GM12878 (cell line): ENCODE measurements at regions not wholly inside any gene's neighbourhood (a gene's known extent, or its start where the extent isn't known, plus 50 kb on each side); places are given as distances from the start of the nearest gene placed in this dataset.

ENCODE experiments used
- ATAC-seq: fragments of 200-7000 bp; cut with Tn5 transposase; 3 replicates; pipeline ENCODE4 v1.9.1; 2020; ENCODE audit warnings: mild to moderate bottlenecking, moderate library complexity
- BruUV-seq: library from RNA; stranded (reverse); fragments of 400-500 nt; replicated peaks from 2 replicates; lab custom pipeline; 2021; lab: Mats Ljungman, UMichigan
- CTCF ChIA-PET: fragments of 300-600 bp; sonication (Branson Sonifier 250); formaldehyde crosslinking; extraction: SDS; loops from one replicate; lab custom pipeline; 2021; ENCODE audit warnings: inconsistent platforms; lab: Yijun Ruan, JAX
- POLR2A ChIA-PET: fragments of 350-600 bp; formaldehyde crosslinking; extraction: SDS; loops from one replicate; lab custom pipeline; 2021; ENCODE audit warnings: inconsistent platforms; lab: Charles Lee
- RAD21 ChIA-PET: fragments of 300-600 bp; sonication (Branson Sonifier 250); formaldehyde crosslinking; loops from one replicate; lab custom pipeline; 2023; ENCODE audit warnings: antibody characterized with exemption; ENCODE audit not compliant: unreplicated experiment; lab: Charles Lee
- SMC1A ChIA-PET: fragments of 300-600 bp; sonication (Branson Sonifier 250); formaldehyde crosslinking; loops from one replicate; lab custom pipeline; 2023; ENCODE audit not compliant: unreplicated experiment, uncharacterized antibody; lab: Charles Lee
- DNase-seq: peaks from one replicate; pipeline ENCODE4 v3.0.0-alpha.2; 2011; ENCODE audit warnings: low read depth, low spot score
- FAIRE-seq: peaks from 3 replicates; lab custom pipeline; 2011; peaks lifted over from hg19 to GRCh38; lab: Jason Lieb, UNC
- H2AFZ ChIP-seq: 2 replicates; pipeline ENCODE4 v1.6.0; 2011; ENCODE audit warnings: low read depth, low read length, control low read depth; ENCODE audit not compliant: control insufficient read depth
- H3K27ac ChIP-seq: 2 replicates; pipeline ENCODE4 v1.5.1; 2011; ENCODE audit warnings: control low read depth; ENCODE audit not compliant: control insufficient read depth, insufficient read depth
- H3K27me3 ChIP-seq, 2 experiments: replicated peaks in 1 of 2; 2 replicates each; pipeline versions ENCODE4 v1.6.0 to v1.6.1; 2011; ENCODE audit warnings: low read length in 1 of 2; ENCODE audit not compliant: control insufficient read depth in 2 of 2, insufficient read depth in 2 of 2
- H3K36me3 ChIP-seq, 2 experiments: 2 replicates each; pipeline ENCODE4 v1.5.1; 2011; ENCODE audit warnings: low read length in 1 of 2; ENCODE audit not compliant: control insufficient read depth in 2 of 2, insufficient read depth in 2 of 2
- H3K4me1 ChIP-seq: 2 replicates; pipeline ENCODE4 v1.6.1; 2011; ENCODE audit warnings: mild to moderate bottlenecking, low read length, moderate library complexity, mixed read lengths; ENCODE audit not compliant: control insufficient read depth, insufficient read depth
- H3K4me2 ChIP-seq: 2 replicates; pipeline ENCODE4 v1.6.0; 2011; ENCODE audit warnings: control low read depth; ENCODE audit not compliant: control insufficient read depth, insufficient read depth
- H3K4me3 ChIP-seq: fragments of 200-600 bp; sonication (generic); 2 replicates; pipeline ENCODE4 v1.5.1; 2016
- H3K79me2 ChIP-seq: 2 replicates; pipeline ENCODE4 v1.6.0; 2011; ENCODE audit warnings: low read length; ENCODE audit not compliant: control insufficient read depth, insufficient read depth
- H3K9ac ChIP-seq: 2 replicates; pipeline ENCODE4 v1.8.0; 2011; ENCODE audit warnings: low read length, control low read depth, mixed read lengths; ENCODE audit not compliant: control insufficient read depth, insufficient read depth
- H3K9me3 ChIP-seq: replicated peaks from 3 replicates; pipeline ENCODE4 v1.5.1; 2011; ENCODE audit warnings: mild to moderate bottlenecking, low read length; ENCODE audit not compliant: control insufficient read depth, insufficient read depth
- H4K20me1 ChIP-seq: 2 replicates; pipeline ENCODE4 v1.6.0; 2011; ENCODE audit not compliant: control insufficient read depth, insufficient read depth
- FOXM1 ChIP-seq: IDR thresholded peaks from 2 replicates; pipeline ENCODE4 v1.6.1; 2012; ENCODE audit warnings: low read depth, mild to moderate bottlenecking, inconsistent platforms, low read length, moderate library complexity
- KDM1A ChIP-seq: fragments of 200-600 bp; sonication (generic); IDR thresholded peaks from 2 replicates; pipeline ENCODE4 v1.6.1; 2016; ENCODE audit warnings: borderline replicate concordance
- SKIL ChIP-seq: fragments of 450-650 bp; IDR thresholded peaks from 2 replicates; pipeline ENCODE4 v1.6.1; 2017; ENCODE audit warnings: mild to moderate bottlenecking, low read depth, inconsistent platforms; ENCODE audit not compliant: poor library complexity, severe bottlenecking
- ZBED1 ChIP-seq: IDR thresholded peaks from 2 replicates; pipeline ENCODE4 v1.6.1; 2016; ENCODE audit warnings: borderline replicate concordance
- ZNF274 ChIP-seq: IDR thresholded peaks from one replicate; pipeline ENCODE4 v1.8.0; 2011; ENCODE audit not compliant: insufficient read length, insufficient read depth
- ZNF384 ChIP-seq: IDR thresholded peaks from 2 replicates; pipeline ENCODE4 v1.6.1; 2012; ENCODE audit warnings: low read depth, mild to moderate bottlenecking, low read length, improper control_type of control experiment, borderline replicate concordance
- WGBS: methylation state at CpG from one replicate; pipeline ENCODE4 v1.1.6; 2016; ENCODE audit warnings: low lambda C conversion rate; ENCODE audit not compliant: insufficient replicate concordance, insufficient coverage; ENCODE audit errors: missing lambda C conversion rate; 5-methylcytosine and 5-hydroxymethylcytosine counted together
- in situ Hi-C: fragments of 300-500 bp; cut with MboI; formaldehyde crosslinking; loops from 9 replicates; pipeline ENCODE4 v1.14.3; 2018; ENCODE audit warnings: mixed read lengths
- intact Hi-C: fragments of 100-400 bp; cut with micrococcal nuclease; formaldehyde crosslinking; loops from one replicate; pipeline ENCODE4 v1.14.2; 2022; ENCODE audit not compliant: unreplicated experiment
- TF ChIP-seq, protein P1 (sequence below): IDR thresholded peaks from 2 replicates; pipeline ENCODE4 v1.6.1; 2011; ENCODE audit warnings: borderline replicate concordance, low read depth, mild to moderate bottlenecking, moderate library complexity, low read length; ENCODE audit not compliant: insufficient read depth, poor library complexity, severe bottlenecking

- ChIA-PET RAD21 (no interaction called here), SMC1A (no interaction called here)
Measured at GRCh38 chr2:187656123-187656522, 101.9 kb upstream of the TFPI start.

More at GRCh38 chr2:187656123-187656522, 101.9 kb upstream of the TFPI start:
- in situ Hi-C loops (no loop called here), intact Hi-C loops (no loop called here)
- no peak for FAIRE-seq
- H2AFZ ChIP-seq = no peak overlapping the region
- no peak for TF ChIP-seq KDM1A
- TF ChIP-seq, protein P1, sequence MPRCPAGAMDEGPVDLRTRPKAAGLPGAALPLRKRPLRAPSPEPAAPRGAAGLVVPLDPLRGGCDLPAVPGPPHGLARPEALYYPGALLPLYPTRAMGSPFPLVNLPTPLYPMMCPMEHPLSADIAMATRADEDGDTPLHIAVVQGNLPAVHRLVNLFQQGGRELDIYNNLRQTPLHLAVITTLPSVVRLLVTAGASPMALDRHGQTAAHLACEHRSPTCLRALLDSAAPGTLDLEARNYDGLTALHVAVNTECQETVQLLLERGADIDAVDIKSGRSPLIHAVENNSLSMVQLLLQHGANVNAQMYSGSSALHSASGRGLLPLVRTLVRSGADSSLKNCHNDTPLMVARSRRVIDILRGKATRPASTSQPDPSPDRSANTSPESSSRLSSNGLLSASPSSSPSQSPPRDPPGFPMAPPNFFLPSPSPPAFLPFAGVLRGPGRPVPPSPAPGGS = no peak
- TF ChIP-seq SKIL = no peak
- TF ChIP-seq ZBED1 = no peak
- no peak for TF ChIP-seq FOXM1
- TF ChIP-seq ZNF274 = no peak
- no peak for TF ChIP-seq ZNF384
- no peak overlapping the region for H3K4me3 ChIP-seq
- POLR2A ChIA-PET = no interaction called here
- H3K4me2 ChIP-seq = no peak overlapping the region
- no peak for ATAC-seq
- no peaks in the 10 kb centered on the region for H3K36me3 ChIP-seq
- H3K4me1 ChIP-seq = no peaks in the 10 kb centered on the region
- no peak for DNase-seq
- BruUV-seq = no TSS peak
- no peaks in the 10 kb centered on the region for H3K9me3 ChIP-seq
- WGBS = 3% methylated on average over 4 of the region's 4 CpGs
- H3K79me2 ChIP-seq = no peaks in the 10 kb centered on the region
- CTCF ChIA-PET = no interaction called here
- no peak overlapping the region for H3K9ac ChIP-seq
- H3K27me3 ChIP-seq = no peaks in the 10 kb centered on the region
- no peaks in the 10 kb centered on the region for H4K20me1 ChIP-seq
- no peak overlapping the region for H3K27ac ChIP-seq
